Trophoblast cell (in vitro differentiated cells and primary cell): ENCODE measurements at regions not wholly inside any gene's neighbourhood (a gene's known extent, or its start where the extent isn't known, plus 50 kb on each side); places are given as distances from the start of the nearest gene placed in this dataset.

Source experiments
- DNase-seq, 2 donors: peaks; one replicate each; pipeline ENCODE4 v3.0.0-alpha.2; 2016
- H2AFZ ChIP-seq: 2 replicates; pipeline ENCODE4 v1.6.1; 2013; ENCODE audit warnings: low read length, moderate library complexity, mild to moderate bottlenecking; ENCODE audit not compliant: insufficient read depth, poor library complexity
- H2AK5ac ChIP-seq: 2 replicates; pipeline ENCODE4 v1.6.1; 2013; ENCODE audit warnings: mild to moderate bottlenecking, low read length
- H2BK120ac ChIP-seq: 2 replicates; pipeline ENCODE4 v1.6.1; 2013; ENCODE audit warnings: low read length, mild to moderate bottlenecking, moderate library complexity; ENCODE audit not compliant: insufficient read depth, poor library complexity
- H2BK12ac ChIP-seq: 2 replicates; pipeline ENCODE4 v1.6.1; 2013; ENCODE audit warnings: mild to moderate bottlenecking, low read length, moderate library complexity
- H2BK5ac ChIP-seq: 2 replicates; pipeline ENCODE4 v1.6.1; 2013; ENCODE audit warnings: low read length, low read depth, moderate library complexity, mild to moderate bottlenecking; ENCODE audit not compliant: poor library complexity
- H3K14ac ChIP-seq: 2 replicates; pipeline ENCODE4 v1.6.1; 2013; ENCODE audit warnings: mild to moderate bottlenecking, low read length
- H3K18ac ChIP-seq: 2 replicates; pipeline ENCODE4 v1.6.1; 2013; ENCODE audit warnings: mild to moderate bottlenecking, low read length
- H3K23ac ChIP-seq: 2 replicates; pipeline ENCODE4 v1.6.1; 2013; ENCODE audit warnings: low read length
- H3K27ac ChIP-seq: 2 replicates; pipeline ENCODE4 v1.5.1; 2013; ENCODE audit warnings: low read depth, mild to moderate bottlenecking, inconsistent platforms, low read length, moderate library complexity
- H3K27me3 ChIP-seq: 2 replicates; pipeline ENCODE4 v1.6.1; 2013; ENCODE audit warnings: inconsistent platforms, mild to moderate bottlenecking, low read length, moderate library complexity; ENCODE audit not compliant: insufficient read depth
- H3K36me3 ChIP-seq, 2 experiments: 1 replicate in 1 of 2; 2 replicates in 1 of 2; pipeline ENCODE4 v1.6.1; 2013; ENCODE audit warnings: low read length in 2 of 2, mild to moderate bottlenecking in 2 of 2, moderate library complexity in 1 of 2; ENCODE audit not compliant: insufficient read depth in 2 of 2, control insufficient read depth in 1 of 2
- H3K4ac ChIP-seq: 2 replicates; pipeline ENCODE4 v1.6.1; 2013; ENCODE audit warnings: low read depth, mild to moderate bottlenecking, low read length, moderate library complexity
- H3K4me1 ChIP-seq, 2 experiments: 1 replicate in 1 of 2; 2 replicates in 1 of 2; pipeline ENCODE4 v1.6.1; 2013; ENCODE audit warnings: low read length in 2 of 2, mild to moderate bottlenecking in 2 of 2, moderate library complexity in 1 of 2; ENCODE audit not compliant: insufficient read depth in 2 of 2, control insufficient read depth in 1 of 2
- H3K4me2 ChIP-seq: 2 replicates; pipeline ENCODE4 v1.6.1; 2013; ENCODE audit warnings: inconsistent platforms, mild to moderate bottlenecking, low read length, moderate library complexity
- H3K4me3 ChIP-seq: 2 replicates; pipeline ENCODE4 v1.5.1; 2013; ENCODE audit warnings: mild to moderate bottlenecking, low read depth, low read length, inconsistent platforms
- H3K79me1 ChIP-seq: one replicate; pipeline ENCODE4 v1.6.1; 2013; ENCODE audit warnings: low read length
- H3K79me2 ChIP-seq: 2 replicates; pipeline ENCODE4 v1.6.1; 2013; ENCODE audit warnings: low read length, mild to moderate bottlenecking; ENCODE audit not compliant: control insufficient read depth, insufficient read depth, poor library complexity
- H3K9ac ChIP-seq: 2 replicates; pipeline ENCODE4 v1.6.1; 2013; ENCODE audit warnings: mild to moderate bottlenecking, low read length
- H3K9me3 ChIP-seq: 2 replicates; pipeline ENCODE4 v1.6.1; 2013; ENCODE audit warnings: low read depth, mild to moderate bottlenecking, control low read depth, inconsistent platforms, low read length; ENCODE audit not compliant: insufficient read depth
- H4K12ac ChIP-seq: 2 replicates; pipeline ENCODE4 v1.6.1; 2013; ENCODE audit warnings: low read depth, mild to moderate bottlenecking, low read length, moderate library complexity
- H4K8ac ChIP-seq: 2 replicates; pipeline ENCODE4 v1.6.1; 2013; ENCODE audit warnings: low read depth, mild to moderate bottlenecking, low read length, moderate library complexity
- H4K91ac ChIP-seq: one replicate; pipeline ENCODE4 v1.6.1; 2013; ENCODE audit warnings: low read depth, mild to moderate bottlenecking, low read length, moderate library complexity
- WGBS: extraction: QIAGEN DNeasy Blood & Tissue Kit; methylation state at CpG from one replicate; pipeline ENCODE4 v1.1.7; 2013; ENCODE audit warnings: missing lambda C conversion rate; ENCODE audit not compliant: insufficient read length, insufficient coverage; ENCODE audit errors: extremely low coverage; 5-methylcytosine and 5-hydroxymethylcytosine counted together

- Histone ChIP-seq H3K4ac (no peak overlapping the region), H3K27ac (no peak overlapping the region), H3K14ac (no peak overlapping the region), H2BK120ac (no peak overlapping the region), H3K4me2 (no peak overlapping the region), H3K9me3 (no peaks in the 10 kb centered on the region), H4K91ac (no peak overlapping the region), H3K18ac (no peak overlapping the region), H3K79me1 (no peaks in the 10 kb centered on the region), H3K4me3 (no peak overlapping the region), H4K12ac (no peak overlapping the region), H2BK12ac (no peak overlapping the region), H3K4me1 (no peaks in the 10 kb centered on the region), H2AK5ac (no peak overlapping the region), H3K9ac (no peak overlapping the region), H2BK5ac (no peak overlapping the region), H3K36me3 (no peaks in the 10 kb centered on the region), H4K8ac (no peak overlapping the region), H3K79me2 (no peaks in the 10 kb centered on the region), H2AFZ (no peak overlapping the region), H3K23ac (no peak overlapping the region), H3K27me3 (no peaks in the 10 kb centered on the region)
- peak in 1 of 2 donors; percentile 17 for DNase-seq
- WGBS: no CpG with 5 or more reads among the region's 5 CpGs
These were observed 307.2 kb downstream of the MTRR start for GRCh38 chr5:8176101-8176693.

GRCh38 chr5:8184455-8185063, 315.6 kb downstream of the MTRR start:
- Histone ChIP-seq H3K4me1 (no peaks in the 10 kb centered on the region), H2BK5ac (no peak overlapping the region), H3K9ac (no peak overlapping the region), H3K4me3 (no peak overlapping the region), H3K9me3 (no peaks in the 10 kb centered on the region), H4K91ac (no peak overlapping the region), H3K79me1 (no peaks in the 10 kb centered on the region), H3K23ac (no peak overlapping the region), H2BK12ac (no peak overlapping the region), H3K27ac (no peak overlapping the region), H4K8ac (no peak overlapping the region), H4K12ac (no peak overlapping the region), H3K27me3 (no peaks in the 10 kb centered on the region), H3K36me3 (no peaks in the 10 kb centered on the region), H3K18ac (no peak overlapping the region), H3K14ac (no peak overlapping the region), H3K79me2 (no peaks in the 10 kb centered on the region), H2AK5ac (no peak overlapping the region), H3K4ac (no peak overlapping the region), H2AFZ (no peak overlapping the region), H2BK120ac (no peak overlapping the region), H3K4me2 (no peak overlapping the region)
- WGBS: no CpG with 5 or more reads among the region's 5 CpGs
- DNase-seq: peak in 1 of 2 donors; percentile 48

DNA sequence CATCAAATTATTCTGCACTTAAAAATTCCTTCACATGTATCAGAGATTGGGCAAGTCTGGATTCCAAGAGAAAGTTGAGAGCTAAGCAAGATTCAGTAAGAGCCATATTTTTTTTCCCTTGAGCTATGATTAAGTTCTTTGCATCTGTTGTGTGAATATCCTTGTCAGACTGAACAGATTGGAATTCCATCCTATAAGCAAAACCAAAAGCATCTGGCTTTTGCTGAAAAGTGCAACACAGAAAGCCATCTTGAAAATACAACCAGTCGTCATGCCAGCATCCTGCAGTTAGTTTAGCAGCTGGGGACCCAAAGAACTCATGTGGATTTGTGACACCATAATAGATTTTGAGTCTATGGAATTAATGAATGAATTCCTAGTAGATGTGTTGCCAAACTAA, 316.9 kb downstream of the MTRR start:
- Histone ChIP-seq H3K79me1 (no peaks in the 10 kb centered on the region), H2AK5ac (no peak overlapping the region), H2BK5ac (no peak overlapping the region), H3K79me2 (no peaks in the 10 kb centered on the region), H3K9me3 (peaks cover 3% of the 10 kb centered on the region), H3K27me3 (no peaks in the 10 kb centered on the region), H4K91ac (no peak overlapping the region), H4K12ac (no peak overlapping the region), H3K18ac (no peak overlapping the region), H3K4ac (no peak overlapping the region), H2AFZ (no peak overlapping the region), H3K4me3 (no peak overlapping the region), H2BK120ac (no peak overlapping the region), H3K36me3 (no peaks in the 10 kb centered on the region), H3K27ac (no peak overlapping the region), H4K8ac (no peak overlapping the region), H3K14ac (no peak overlapping the region), H3K23ac (no peak overlapping the region), H3K4me2 (no peak overlapping the region), H3K4me1 (no peaks in the 10 kb centered on the region), H3K9ac (no peak overlapping the region), H2BK12ac (no peak overlapping the region)
- no peak for DNase-seq
- no CpG with 5 or more reads among the region's 1 CpG for WGBS

DNA sequence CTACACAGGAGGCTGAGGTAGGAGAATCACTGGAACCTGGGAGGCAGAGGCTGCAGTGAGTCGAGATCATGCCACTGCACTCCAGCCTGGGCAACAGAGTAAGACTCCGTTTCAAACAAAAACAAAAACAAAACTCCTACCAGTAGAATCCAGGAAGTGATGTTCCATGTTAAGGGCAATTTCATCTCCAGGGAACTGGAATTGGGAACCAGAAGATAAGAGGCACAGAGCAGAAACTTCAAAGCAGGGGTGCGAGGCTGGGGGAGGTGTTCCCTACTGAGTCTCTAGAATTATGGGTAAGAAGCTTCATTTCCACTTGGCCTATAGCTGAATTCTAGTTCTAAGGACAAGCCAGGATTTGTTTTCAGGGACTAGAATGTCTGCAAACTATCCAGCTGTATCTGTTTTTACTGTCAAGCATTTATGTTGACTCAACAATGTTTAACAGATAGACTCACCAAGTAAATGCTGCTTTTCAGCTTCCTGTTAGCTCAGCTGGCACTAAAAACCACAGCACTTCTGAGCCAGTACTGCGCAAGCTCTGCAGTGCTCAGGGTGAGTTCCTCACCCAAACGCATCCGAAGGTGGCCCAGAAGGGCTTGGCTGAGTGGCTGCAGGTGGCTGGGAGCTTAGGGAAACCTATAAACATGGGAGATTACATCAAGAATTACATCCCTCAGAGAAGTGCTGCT, 320.1 kb downstream of the MTRR start:
- Histone ChIP-seq H4K12ac (no peak overlapping the region), H3K4me3 (no peak overlapping the region), H3K14ac (no peak overlapping the region), H2AFZ (no peak overlapping the region), H2BK12ac (no peak overlapping the region), H3K9ac (no peak overlapping the region), H3K9me3 (peaks cover 3% of the 10 kb centered on the region), H3K4me1 (no peaks in the 10 kb centered on the region), H3K4me2 (no peak overlapping the region), H3K4ac (no peak overlapping the region), H3K27ac (no peak overlapping the region), H2BK5ac (no peak overlapping the region), H3K79me2 (no peaks in the 10 kb centered on the region), H3K23ac (no peak overlapping the region), H4K91ac (no peak overlapping the region), H3K18ac (no peak overlapping the region), H3K79me1 (no peaks in the 10 kb centered on the region), H4K8ac (no peak overlapping the region), H3K27me3 (no peaks in the 10 kb centered on the region), H3K36me3 (no peaks in the 10 kb centered on the region), H2BK120ac (no peak overlapping the region), H2AK5ac (no peak overlapping the region)
- no CpG with 5 or more reads among the region's 6 CpGs for WGBS
- no peak for DNase-seq
